ENCODE measurements at regions not wholly inside any gene's neighbourhood (a gene's known extent, or its start where the extent isn't known, plus 50 kb on each side); places are given as distances from the start of the nearest gene placed in this dataset.

DNA sequence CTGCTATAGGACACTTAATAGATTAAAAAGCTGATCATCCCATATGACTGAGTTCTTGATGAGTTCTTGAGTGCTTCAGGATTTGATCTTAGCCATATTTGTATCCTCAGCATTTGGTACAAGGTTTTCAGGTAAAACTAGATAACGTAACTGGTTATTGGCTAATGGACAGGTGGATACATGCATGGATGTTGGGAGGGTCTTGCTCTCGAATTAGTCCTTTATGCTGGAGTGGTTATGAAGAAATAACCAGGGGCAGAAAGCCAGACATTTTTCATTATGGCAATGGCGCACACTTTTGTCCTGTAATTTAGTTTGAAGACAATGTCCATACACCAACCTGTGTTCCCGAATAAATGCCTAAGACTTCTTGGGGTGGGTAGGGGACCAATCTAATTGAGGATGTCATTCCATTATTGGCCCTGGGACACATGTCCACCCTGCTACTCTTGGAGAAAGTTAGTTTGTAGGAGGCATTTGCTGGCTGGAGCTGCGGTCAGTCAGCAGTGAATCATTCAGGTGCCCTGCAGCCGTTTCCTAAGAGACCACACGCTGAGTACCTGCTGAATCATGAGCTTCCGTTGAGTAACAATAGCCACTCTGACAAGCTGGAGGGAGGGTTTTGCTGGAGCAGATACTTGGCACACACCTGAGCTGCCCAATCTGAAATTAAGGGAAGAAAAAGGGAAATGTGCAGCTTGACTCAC is 194.4 kb downstream of the FOXA2 start:
- peak overlapping the region in 1 of 2 donors; percentile 10 for H3K27ac ChIP-seq
- peak in 1 of 2 donors; percentile 51 for DNase-seq (ENCODE audit: low spot score in 2 of 2)
- no peaks in the 10 kb centered on the region for H3K36me3 ChIP-seq
- intact Hi-C loops (cut with DNase I; ENCODE audit: low total_unique reads): no loop called here
- H3K9me3 ChIP-seq: no peaks in the 10 kb centered on the region
- no peaks in the 10 kb centered on the region for H3K4me1 ChIP-seq
- H3K4me3 ChIP-seq: no peak overlapping the region
- TF ChIP-seq POLR2A (IDR thresholded peaks at IDR 0.05): no peak
- no peak for TF ChIP-seq POLR2AphosphoS5 (IDR thresholded peaks at IDR 0.05)
- TF ChIP-seq CTCF (IDR thresholded peaks at IDR 0.05): no peak
- peaks cover 0 to 24% of the 10 kb centered on the region in 2 donors for H3K27me3 ChIP-seq

DNA sequence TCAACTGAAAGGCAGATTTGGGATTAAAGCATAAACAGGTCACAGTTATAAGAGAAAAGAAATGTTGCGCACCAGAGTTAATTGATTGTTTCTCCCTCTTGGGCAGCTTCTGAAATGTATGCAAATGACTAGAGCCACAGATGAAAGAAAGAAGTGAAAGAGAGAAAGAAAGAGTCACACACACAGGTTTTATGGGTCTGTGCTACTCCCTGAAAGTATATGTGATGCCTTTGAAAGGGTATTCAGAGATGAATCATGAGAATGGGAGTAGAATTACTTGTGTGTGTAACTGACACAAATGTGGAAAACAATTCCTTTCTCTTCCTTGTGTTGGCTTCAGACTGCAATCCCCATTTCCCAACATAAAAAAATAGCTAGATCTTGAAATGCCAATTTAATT is 196.9 kb downstream of the FOXA2 start:
- Histone ChIP-seq H3K27ac (no peak overlapping the region), H3K36me3 (no peaks in the 10 kb centered on the region), H3K27me3 (peaks cover 0 to 22% of the 10 kb centered on the region in 2 donors), H3K4me3 (no peak overlapping the region), H3K9me3 (no peaks in the 10 kb centered on the region), H3K4me1 (no peaks in the 10 kb centered on the region)
- no peak for DNase-seq (ENCODE audit: low spot score in 2 of 2)
- intact Hi-C loops (cut with DNase I; ENCODE audit: low total_unique reads): no loop called here
- TF ChIP-seq CTCF (IDR thresholded peaks at IDR 0.05) (no peak), POLR2A (IDR thresholded peaks at IDR 0.05) (no peak), POLR2AphosphoS5 (IDR thresholded peaks at IDR 0.05) (no peak)

DNA sequence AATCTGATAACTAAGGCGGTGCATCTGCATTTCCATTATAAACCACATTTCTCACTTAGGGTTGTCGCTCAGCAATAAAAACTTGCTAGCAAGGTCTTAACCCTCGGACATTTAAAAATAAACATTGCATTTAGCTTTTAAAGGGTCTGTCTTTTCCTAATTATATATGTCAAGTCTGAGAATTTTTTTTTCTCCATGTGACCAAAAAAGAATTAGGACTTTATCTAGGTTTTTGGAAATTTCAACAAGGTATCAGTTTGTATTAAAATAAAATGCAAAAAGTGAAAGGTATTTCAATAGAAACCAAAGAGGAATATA is 198.1 kb downstream of the FOXA2 start:
- Histone ChIP-seq H3K4me3 (no peak overlapping the region), H3K9me3 (no peaks in the 10 kb centered on the region), H3K27ac (no peak overlapping the region), H3K27me3 (peaks cover 0 to 22% of the 10 kb centered on the region in 2 donors), H3K36me3 (no peaks in the 10 kb centered on the region), H3K4me1 (no peaks in the 10 kb centered on the region)
- DNase-seq (ENCODE audit: low spot score in 2 of 2): no peak
- no peak for TF ChIP-seq CTCF (IDR thresholded peaks at IDR 0.05)
- no peak for TF ChIP-seq POLR2A (IDR thresholded peaks at IDR 0.05)
- TF ChIP-seq POLR2AphosphoS5 (IDR thresholded peaks at IDR 0.05): no peak
- intact Hi-C loops (cut with DNase I; ENCODE audit: low total_unique reads): no loop called here

- Histone ChIP-seq H3K4me1 (no peaks in the 10 kb centered on the region), H3K4me3 (no peak overlapping the region), H3K27me3 (peaks cover 0 to 22% of the 10 kb centered on the region in 2 donors), H3K27ac (no peak overlapping the region), H3K9me3 (no peaks in the 10 kb centered on the region), H3K36me3 (no peaks in the 10 kb centered on the region)
- intact Hi-C loops (cut with DNase I; ENCODE audit: low total_unique reads): no loop called here
- DNase-seq (ENCODE audit: low spot score in 2 of 2): no peak
- no peak for TF ChIP-seq POLR2A (IDR thresholded peaks at IDR 0.05)
- TF ChIP-seq CTCF (IDR thresholded peaks at IDR 0.05): no peak
- TF ChIP-seq POLR2AphosphoS5 (IDR thresholded peaks at IDR 0.05): no peak
Observed at GRCh38 chr20:22385602-22386305, 198.6 kb downstream of the FOXA2 start.

GRCh38 chr20:22384978-22385377 is 199.4 kb downstream of the FOXA2 start:
- Histone ChIP-seq H3K36me3 (no peaks in the 10 kb centered on the region), H3K27ac (no peak overlapping the region), H3K4me3 (no peak overlapping the region), H3K9me3 (no peaks in the 10 kb centered on the region), H3K4me1 (no peaks in the 10 kb centered on the region), H3K27me3 (peaks cover 0 to 22% of the 10 kb centered on the region in 2 donors)
- intact Hi-C loops (cut with DNase I; ENCODE audit: low total_unique reads): no loop called here
- DNase-seq (ENCODE audit: low spot score in 2 of 2): no peak
- no peak for TF ChIP-seq POLR2A (IDR thresholded peaks at IDR 0.05)

Measured in breast epithelium (tissue), 4 donors.